ENCODE measurements at regions not wholly inside any gene's neighbourhood (a gene's known extent, or its start where the extent isn't known, plus 50 kb on each side); places are given as distances from the start of the nearest gene placed in this dataset.
"Not testable (repeated sequence)": the region's sequence is repeated elsewhere in the genome, so short reads cannot be mapped to it uniquely, and the experiment has no call there.

DNA sequence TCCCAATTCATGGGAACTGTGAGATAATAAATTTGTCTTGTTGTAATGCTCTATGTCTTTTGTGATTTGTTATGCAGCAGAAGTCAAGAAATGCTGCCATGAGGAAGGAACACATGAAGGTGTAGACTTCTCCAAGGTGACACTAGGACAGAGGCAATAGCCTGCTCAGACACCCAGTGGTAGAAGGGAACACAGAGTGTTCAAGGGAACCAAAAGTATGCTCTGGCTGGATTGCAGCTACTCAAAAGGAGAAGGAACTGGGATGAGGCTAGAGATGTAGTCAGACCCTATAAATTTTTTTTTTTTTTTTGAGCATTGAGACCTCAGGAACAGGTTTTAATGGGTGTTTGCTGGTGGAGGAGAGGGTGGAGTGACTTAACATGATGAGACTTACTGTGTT lies 232.5 kb downstream of the PARP8 start:
- FAIRE-seq = no peak

DNA sequence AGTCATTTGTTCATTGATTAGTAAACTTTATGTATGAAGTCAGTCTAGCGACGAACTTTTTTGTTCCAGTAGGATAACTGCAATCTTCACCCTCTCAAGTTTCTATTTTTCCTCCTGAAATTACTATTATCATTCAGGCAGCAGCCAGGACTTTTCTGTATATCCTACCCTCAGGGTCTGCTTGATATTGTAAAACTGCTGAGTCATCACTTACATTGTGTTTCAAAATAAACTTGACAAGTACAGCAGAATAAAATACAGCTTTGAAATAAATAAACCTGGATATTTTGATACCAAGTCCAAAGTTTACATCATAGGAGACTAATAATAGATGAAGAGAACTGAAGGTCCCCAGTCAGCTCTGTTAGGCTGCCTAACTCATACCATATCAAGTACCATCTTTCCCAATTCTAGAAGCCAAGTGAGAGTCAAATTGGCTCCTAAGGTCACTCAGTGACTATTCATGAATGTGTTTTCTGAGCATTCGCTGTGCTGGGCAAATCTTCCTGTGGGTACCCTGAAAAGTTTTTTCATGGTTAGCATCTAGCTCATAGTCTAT lies 234.6 kb downstream of the PARP8 start:
- FAIRE-seq = no peak

DNA sequence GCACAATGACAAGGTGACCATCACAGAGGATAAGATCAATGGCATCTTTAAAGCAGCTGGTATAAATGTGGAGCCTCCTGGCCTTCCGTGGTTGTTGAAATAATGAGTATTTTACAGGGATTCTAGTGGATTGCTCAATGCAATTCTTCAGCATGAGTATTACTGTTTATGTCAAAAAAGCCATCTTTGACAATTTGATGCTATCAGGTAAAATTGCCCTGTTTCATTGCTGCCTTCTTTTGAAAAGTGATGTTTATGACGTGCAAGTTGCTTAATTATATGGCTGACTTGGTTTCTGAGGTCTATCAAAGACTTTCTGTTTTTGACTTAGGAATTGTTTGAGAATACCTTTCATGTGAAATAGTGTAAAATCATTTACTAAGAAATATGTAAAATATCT lies 237.2 kb downstream of the PARP8 start:
- FAIRE-seq = no peak

DNA sequence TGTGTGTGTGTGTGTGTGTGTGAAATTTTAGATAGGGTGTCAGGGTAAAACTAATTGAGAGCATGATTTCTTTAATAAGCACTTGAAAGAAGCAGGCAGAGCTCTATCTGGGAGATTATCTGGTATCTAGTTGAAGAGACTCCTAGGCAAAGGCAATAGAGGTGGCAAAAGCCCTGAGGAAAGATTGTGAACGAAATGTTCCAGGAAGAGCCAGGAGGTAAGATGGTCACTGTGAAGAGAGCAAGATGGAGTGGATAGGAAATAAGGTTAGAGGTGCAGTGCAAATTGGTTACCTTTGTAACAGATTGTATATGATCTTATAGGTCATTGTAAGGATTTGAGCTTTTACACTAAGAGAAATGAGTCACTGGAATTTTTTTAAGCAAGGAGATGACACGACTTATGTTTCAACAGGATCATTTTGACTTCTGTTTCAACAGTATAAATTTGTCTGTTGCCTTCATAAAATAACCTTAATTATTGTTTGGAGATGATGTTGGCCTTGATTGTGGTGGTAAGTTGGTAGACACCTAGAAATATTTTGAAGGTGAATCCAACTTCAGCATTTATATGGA lies 239.6 kb downstream of the PARP8 start:
- FAIRE-seq = no peak

DNA sequence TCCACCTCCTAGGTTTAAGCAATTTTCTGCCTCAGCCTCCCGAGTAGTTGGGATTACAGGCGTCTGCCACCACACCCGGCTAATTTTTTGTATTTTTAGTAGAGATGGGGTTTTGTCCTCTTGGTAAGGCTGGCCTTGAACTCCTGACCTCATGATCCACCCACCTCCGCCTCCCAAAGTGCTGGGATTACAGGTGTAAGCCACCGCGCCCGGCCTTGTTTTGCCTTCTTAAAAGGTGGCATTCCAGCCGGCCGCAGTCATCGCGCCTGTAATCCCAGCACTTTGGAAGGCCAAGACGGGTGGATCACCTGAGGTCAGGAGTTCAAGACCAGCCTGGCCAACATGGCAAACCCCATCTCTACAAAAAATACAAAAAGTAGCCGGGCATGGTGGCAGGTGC lies 253.7 kb downstream of the PARP8 start:
- FAIRE-seq = not testable (repeated sequence)

DNA sequence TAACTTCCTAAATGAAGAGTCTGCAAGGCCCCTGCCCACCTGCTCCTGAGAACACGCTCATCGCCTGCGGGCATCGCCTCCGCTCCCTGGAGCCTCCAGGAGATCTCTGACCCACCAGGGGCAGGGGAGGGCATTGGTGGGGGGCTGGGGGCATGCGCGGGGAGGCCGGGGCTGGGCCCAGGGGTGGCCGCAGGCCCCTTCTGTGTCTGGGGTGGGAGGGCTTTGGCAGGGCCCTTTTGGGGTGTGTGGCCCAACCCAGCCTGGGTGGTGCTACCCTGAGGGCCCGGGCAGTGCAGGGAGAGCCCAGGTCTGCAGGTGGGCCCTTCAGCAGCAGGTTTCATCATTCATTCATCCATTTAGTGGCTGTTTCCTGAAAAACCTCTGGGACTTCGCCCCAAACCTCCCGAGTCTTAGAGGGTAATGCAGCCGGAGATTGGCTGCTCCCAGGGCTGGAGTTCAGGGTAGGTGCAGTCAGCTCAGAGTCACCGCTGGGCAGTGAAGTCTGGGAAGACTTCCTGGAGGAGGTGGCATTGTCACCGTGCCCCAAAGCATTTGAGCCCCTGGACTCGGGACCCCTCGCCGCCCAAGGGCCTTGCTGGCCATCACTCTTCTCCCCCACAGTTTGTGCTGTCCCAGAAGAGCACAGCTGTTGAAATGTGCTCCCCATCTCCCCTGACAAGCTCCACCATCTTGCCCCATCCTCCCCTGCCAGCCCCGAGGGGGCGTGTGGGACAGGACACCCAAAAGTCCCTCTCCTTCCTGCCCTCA lies 255.1 kb downstream of the PARP8 start:
- no peak for FAIRE-seq

DNA sequence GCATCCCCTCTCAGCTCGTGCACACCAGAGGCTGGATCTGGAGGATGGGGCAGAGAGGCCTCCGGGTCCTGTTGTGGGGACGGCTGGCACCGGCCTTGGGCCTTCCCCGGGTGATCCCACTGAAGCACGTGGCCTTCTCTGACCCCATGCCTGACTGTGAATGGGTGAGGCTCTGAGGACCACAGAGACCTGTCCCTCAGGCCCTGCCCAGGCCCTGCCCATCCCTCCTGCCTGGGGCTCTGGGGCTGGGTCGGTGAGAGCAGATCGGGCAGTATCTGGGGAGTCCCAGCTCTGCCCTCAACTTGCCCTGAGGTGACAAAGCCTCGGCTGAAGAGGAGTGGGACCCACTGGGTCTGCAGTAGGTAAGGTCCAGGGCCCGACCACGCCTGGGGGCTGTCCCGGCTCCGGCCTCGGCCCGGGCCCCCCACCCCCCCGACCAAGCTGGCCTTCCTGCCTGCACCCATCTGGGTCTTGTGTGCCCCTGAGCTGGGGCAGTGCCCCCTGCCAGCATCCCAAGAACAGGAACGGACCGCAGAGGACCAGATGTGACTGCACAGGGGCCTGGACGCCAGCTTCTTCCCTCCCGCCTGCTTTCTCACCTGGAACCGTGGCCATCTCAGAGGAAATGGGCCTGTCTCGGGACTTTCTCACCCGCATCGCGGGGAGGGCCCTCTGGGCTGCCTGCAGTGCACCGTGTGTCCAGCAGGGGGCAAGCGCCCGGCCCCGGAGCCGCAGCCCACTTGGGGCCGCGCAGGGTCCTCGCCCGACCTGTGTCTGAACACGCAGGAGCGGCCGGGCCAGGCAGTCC lies 255.9 kb downstream of the PARP8 start:
- not testable (repeated sequence) for FAIRE-seq

DNA sequence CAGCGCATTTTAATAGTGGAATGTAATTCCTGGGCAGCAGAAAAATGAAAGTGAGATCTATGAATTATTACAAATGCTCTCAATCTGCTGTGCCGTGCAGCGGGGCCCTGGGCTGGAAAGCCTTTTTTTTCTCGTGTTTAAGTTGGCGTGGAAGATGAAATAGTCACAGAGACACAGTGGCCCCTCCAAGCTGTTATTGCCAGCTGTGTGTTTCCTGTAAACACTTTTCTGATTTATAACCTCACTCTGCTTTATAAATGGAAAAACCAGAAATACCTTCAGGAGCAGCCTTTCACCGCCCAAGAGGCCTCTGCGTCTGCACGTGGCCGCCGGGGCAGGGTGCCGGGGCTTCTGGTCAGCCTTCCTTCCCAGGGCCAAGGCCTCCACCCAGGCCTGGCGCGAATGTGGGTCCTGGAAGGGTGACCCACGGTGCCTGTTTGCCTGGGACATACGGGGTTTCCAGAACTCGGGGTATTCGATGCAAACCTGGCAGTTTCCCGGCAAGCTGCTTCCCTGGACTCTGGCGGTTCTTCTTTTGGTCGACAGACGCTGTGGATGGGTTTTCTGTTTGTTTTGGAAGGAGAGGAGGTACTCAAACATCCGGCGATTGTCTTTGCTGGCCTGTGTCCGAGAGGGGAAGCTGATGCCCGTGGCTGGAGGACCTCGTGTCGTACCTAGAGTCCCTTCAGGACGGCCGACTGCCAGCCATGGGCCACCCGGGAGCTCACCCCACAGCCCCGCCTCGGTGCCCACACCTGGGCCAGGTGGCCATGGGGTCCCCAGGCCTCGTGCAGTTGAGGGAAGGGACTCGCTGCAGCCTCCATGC lies 256.7 kb downstream of the PARP8 start:
- no peak for FAIRE-seq

DNA sequence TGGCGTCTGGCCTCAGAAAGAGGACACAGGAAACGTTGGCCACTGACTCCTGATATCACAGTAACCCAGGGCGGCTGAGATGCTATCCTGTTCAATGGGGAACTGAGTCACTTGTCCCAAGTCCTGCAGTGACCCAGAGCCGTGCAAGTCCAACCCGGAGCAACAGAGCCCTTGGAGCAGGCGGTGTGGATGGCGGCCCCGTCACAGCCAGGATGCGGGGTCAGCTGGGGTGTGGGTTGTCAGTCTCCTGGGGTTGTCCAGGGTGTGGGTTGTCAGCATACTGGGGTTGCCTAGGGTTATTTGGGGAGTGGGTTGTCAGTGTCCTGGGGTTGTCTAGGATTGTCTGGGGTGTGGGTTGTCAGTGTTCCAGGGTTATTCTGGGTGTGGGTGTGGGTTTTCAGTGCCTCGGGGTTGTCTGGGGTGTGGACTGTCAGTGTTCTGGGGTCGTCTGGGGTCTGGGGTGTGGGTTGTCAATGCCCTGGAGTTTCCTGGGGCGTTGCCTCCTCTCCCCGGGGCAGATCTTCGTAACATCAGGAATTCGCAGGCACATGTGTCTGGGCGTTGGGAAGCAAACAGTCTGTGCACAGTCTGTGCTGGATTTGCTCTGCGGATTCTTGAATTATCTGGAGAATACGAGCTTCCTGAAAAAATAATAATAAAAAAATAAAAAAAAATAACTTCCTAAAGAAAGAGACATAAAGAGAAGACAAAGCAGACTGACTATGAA lies 257.5 kb downstream of the PARP8 start:
- no peak for FAIRE-seq

DNA sequence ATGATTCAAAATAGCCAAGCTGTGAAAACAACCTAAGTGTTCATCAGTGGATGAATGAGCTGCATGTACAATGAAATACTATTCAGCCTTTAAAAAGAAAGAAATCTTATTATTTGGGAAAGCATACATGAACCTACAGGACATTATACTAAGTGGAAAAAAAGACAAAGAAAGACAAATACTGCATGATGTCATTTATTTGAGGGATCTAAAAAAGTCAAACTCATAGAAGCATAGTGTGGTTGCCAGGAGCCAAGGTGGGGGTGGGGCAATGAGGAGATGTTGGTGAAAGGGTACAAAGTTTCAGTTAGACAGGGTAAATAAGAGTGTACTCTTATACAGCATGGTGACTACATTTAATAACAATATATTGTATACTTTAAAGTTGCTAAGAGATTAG lies 261.5 kb downstream of the PARP8 start:
- no peak for FAIRE-seq

DNA sequence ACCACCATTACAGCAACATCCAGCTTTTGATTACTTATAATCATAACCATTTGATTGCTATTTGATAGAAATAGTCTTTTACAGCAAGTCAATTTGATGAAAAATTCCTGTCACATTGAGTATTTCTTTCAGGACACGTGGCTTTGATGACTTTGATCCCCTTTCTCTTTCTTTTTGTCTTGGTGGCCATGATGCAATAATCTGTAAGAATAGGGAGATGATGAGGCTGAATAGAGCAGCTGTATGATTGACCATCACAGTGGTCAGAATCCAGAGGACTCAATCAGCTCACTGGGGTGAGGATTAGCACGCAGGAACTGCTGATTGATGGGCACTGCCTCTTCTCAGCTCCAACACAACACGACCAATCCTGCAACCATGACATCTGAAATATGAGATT lies 262.7 kb downstream of the PARP8 start:
- FAIRE-seq = no peak

DNA sequence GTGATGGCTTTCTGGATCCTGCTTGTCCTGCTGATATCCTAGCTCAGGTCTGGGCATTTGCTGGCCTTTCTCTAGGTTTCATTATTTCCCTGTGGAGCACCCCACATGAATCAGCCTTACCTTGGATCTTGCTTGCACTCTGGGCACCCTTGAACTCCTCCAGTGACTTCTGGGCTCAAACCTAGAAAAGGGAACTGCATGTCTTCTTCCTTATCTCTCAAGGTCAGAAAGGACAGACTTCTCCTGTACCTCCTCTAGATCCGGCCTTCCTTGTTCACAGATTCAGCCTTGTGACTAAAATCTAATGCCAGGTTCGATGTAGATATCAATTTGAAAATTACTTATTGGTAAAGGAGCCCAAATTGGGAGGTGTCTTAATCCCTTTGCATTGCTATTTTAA lies 267.9 kb downstream of the PARP8 start:
- no peak for FAIRE-seq

DNA sequence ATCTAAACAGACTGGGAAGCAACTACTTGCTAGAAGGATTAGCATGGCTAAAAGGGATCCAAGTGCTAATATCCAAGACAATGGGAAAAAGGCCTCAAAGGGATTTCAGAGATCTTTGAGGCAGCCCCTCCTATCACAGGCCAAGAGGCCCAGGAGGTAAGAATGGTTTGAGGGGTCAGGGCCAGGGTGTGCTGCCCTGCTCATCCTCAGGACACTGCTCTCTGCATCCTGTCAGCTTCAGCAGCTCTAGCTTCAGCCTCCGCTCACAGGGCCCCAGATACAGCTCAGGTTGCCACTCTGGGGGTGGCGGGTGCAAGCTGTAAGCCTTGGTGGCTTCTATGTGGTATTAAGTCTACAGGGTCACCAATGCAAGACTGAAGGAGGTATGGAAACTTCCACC lies 278.7 kb downstream of the PARP8 start:
- FAIRE-seq = no peak

DNA sequence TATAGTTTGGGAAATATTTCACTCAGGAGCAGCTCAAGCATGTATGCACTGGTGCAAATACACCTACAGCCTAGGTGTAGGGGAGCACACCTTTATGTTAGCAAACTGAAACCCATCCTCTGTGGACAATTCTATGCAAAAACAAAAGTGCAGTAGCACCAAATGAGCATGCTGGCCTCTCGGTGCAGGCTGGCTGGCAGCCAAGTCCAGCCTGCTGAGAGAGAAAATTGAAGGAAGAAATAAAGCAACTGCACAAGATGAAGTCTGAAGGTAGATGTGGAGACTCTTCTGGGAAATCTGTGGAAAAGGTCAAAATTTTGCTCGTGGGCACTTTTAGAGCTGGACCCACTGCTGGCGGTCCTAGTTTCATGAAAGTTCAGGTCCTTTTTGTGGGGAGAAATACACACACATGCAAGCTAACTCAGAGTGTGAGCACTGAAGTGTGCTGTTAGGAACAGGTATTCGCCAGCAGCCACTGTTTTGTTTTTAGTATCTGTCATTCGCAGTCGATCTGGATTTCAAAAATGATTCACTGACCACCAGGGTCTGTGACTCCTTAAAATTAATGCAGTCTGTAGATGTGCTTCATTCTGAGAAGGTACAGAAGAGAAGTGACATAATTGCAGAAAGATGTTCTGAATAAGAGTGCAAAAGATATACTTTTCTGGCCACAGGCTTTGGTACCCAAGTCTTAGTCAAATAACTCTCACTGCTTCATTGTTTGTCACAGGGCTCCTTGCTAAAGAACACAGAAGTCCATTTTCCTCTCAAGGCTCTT lies 281.7 kb downstream of the PARP8 start:
- FAIRE-seq = no peak

DNA sequence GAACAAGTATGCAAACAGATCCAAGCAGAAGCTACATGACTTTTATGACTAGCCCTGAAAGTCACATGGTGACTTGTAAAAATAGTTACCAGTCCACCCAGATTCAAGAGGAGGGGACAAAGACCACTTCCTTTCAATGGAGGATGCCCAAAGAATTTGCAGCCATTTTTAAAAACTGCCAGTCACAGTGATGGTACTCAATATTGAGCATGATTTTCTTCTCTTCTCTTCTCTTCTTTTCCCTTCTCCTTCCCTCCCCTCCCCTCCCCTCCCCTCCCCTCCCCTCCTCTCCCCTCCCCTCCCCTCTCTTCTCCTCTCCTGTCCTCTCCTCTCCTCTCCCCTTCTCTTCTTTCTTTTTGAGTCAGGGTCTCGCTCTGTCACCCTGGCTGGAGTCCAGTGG lies 286.9 kb downstream of the PARP8 start:
- FAIRE-seq = no peak

DNA sequence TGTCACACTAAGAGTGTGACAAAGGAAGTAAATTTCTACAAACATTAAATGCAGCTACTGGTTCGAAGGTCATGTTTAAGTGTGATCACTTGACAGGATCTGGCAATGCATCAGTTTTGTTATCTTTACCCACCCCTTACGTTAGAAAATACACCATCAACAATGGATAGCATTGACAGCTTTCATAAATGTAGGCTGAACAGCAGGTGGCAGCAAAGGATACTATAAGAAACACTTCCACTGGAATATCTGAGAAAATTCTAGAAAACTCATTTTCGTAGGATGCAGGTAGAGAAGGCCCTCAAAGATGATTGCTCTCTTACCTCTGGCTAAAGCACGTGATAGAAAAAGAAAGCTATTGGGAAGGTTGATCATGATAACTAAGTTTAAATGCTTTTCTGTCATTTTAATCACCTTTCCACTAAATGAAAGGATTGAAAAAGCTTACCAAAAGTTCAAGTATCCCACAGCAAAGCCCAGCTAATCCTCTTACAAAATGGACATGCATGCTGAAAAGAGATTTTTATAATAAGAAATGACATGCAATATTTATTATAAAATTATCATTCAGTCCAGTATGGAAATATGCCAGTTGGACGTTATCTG lies 292.5 kb downstream of the PARP8 start:
- FAIRE-seq = peak; percentile 70

DNA sequence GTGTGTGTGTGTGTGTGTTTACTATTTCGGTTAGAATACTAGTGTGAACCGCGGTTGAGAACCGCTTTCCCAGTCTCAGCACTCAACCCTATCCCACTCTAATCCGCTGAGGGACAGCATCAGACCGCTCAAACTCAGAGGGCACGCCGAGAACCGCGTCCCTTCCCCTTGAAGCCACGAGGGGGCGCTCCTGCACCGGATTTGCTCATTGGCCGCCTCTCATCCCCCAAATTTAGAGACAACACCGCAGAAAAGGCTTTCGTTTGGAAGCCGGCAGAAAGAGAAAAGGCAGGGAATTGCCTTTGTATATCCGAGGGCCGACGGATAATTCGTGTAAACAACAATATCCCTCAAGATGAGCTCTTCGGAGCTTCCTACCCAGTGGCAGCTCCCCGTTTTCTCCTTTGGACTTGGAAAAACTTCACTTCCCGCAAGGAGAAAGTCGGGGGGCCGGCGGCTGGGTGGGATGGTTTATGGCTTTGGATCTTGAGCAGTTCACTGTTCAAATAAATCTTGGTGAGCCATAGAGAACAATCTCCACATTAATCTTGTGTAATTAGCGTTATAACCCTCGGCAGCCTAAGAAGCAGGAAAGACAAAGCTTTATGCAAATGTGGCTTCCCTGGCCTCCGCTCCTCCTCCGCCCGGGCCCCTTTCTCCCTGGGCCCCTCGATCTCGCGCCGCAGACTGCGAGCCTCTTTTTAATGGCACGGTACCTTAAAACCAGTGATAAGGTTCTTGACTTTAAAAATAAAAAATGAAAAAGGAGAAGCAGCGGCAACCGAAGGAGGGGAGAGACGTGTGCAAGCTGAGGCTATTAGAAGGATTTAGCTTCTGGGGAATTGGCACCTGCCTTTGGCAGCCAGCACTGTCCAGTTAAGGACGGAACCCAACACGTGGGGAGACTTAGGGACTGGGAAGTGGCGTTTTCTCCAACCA lies 296.8 kb downstream of the PARP8 start:
- FAIRE-seq = peak; percentile 58

DNA sequence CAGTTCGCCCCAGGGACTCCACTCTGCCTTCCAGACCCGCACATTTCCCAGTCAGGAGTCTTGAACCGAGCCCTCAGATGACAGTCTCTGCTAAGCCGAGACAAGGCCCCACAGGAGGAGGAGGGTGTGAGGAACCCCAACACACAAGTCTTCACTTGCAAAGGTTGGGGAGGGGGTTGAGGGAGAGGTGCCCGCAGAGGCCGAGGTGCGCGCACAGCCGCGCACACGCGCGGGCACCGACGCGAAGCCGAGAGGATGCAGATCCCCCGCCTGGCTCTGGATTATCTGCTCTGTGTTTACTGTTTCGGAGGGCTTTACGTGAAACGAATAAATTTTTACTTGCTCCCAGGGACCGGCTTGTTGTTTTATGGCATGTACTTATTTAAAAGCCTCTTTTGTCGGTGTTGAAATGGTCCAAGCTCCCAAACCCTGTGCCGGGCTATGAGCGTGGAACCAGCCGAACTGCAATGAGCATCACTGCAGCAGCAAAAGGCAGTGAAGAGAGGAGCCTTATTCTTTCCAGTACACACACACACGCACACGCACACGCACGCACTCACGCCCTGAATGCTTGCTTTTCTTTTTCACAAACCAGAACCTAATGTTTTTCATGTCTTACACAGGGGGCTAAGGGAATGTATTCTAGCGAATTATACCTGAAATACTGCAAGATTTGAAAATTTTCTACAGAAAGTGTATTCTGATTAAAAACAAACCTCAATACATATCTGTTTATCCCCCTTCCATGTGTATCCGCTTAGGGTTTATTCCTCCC lies 297.7 kb downstream of the PARP8 start:
- no peak for FAIRE-seq
